GM12892 (cell line): ENCODE measurements at regions not wholly inside any gene's neighbourhood (a gene's known extent, or its start where the extent isn't known, plus 50 kb on each side); places are given as distances from the start of the nearest gene placed in this dataset.

ENCODE experiments used
- POLR2A ChIP-seq: IDR thresholded peaks from 2 replicates; pipeline ENCODE4 v1.6.1; 2011; ENCODE audit warnings: low read depth, low read length, control low read depth
- POLR2AphosphoS5 ChIP-seq: IDR thresholded peaks from 2 replicates; pipeline ENCODE4 v1.6.1; 2011; ENCODE audit warnings: low read depth, low read length, control low read depth
- TAF1 ChIP-seq: IDR thresholded peaks from 2 replicates; pipeline ENCODE4 v1.6.1; 2011; ENCODE audit warnings: low read depth, mild to moderate bottlenecking, control low read depth, low read length, borderline replicate concordance

- TF ChIP-seq POLR2A (no peak), POLR2AphosphoS5 (no peak), TAF1 (no peak)
Observed at GRCh38 chr12:59075141-59075540, 154.8 kb upstream of the LRIG3 start.
